HFF-Myc (cell line): ENCODE measurements at regions not wholly inside any gene's neighbourhood (a gene's known extent, or its start where the extent isn't known, plus 50 kb on each side); places are given as distances from the start of the nearest gene placed in this dataset.
A peak's percentile ranks its signal among the peaks of the same experiment; 100 is the strongest.
"Not testable (repeated sequence)": the region's sequence is repeated elsewhere in the genome, so short reads cannot be mapped to it uniquely, and the experiment has no call there.

Experiments used
- DNase-seq: peaks from one replicate; pipeline ENCODE4 v3.0.0-alpha.2; 2011; ENCODE audit warnings: low read depth; ENCODE audit errors: extremely low read depth
- H3K4me3 ChIP-seq: replicated peaks from 2 replicates; pipeline ENCODE4 v1.5.1; 2011; ENCODE audit warnings: low read depth, mild to moderate bottlenecking, control low read depth, low read length
- TF ChIP-seq, protein P1 (sequence below): IDR thresholded peaks from 2 replicates; pipeline ENCODE4 v1.5.1; 2012; ENCODE audit warnings: mild to moderate bottlenecking, low read depth, low read length, control low read depth; ENCODE audit errors: missing control alignments

GRCh38 chrX:140057001-140057411, 91.7 kb upstream of the CXorf66 start:
- TF ChIP-seq, protein P1, sequence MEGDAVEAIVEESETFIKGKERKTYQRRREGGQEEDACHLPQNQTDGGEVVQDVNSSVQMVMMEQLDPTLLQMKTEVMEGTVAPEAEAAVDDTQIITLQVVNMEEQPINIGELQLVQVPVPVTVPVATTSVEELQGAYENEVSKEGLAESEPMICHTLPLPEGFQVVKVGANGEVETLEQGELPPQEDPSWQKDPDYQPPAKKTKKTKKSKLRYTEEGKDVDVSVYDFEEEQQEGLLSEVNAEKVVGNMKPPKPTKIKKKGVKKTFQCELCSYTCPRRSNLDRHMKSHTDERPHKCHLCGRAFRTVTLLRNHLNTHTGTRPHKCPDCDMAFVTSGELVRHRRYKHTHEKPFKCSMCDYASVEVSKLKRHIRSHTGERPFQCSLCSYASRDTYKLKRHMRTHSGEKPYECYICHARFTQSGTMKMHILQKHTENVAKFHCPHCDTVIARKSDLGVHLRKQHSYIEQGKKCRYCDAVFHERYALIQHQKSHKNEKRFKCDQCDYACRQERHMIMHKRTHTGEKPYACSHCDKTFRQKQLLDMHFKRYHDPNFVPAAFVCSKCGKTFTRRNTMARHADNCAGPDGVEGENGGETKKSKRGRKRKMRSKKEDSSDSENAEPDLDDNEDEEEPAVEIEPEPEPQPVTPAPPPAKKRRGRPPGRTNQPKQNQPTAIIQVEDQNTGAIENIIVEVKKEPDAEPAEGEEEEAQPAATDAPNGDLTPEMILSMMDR: peak; percentile 68
- DNase-seq: peak; percentile 1
- no peak overlapping the region for H3K4me3 ChIP-seq

DNA sequence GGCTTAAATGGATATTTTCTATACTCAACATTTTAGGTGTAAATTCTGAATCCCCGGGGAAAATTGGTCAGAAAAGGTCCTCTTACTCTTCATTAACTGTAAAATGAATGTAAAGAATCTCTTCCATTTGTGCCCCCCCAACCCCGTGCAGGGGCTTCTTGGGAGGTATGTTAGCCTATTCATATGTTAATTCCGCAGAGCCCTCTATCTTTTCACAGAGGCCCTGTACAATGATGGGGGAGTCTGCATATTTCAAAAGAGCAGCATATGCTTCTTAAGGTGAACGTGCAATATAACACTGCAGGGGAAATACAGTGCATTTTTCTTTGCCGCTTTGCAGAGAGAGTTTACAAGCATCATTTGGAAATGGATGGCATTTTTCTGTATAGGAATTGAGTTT, 88.5 kb upstream of the CXorf66 start:
- no peak for DNase-seq
- H3K4me3 ChIP-seq: no peak overlapping the region
- TF ChIP-seq, protein P1: no peak

- H3K4me3 ChIP-seq: no peak overlapping the region
- DNase-seq: no peak
- TF ChIP-seq, protein P1: peak; percentile 17
These were observed 85.6 kb upstream of the CXorf66 start for GRCh38 chrX:140050906-140051305.

- H3K4me3 ChIP-seq: no peak overlapping the region
- TF ChIP-seq, protein P1: no peak
- no peak for DNase-seq
These were observed 75.1 kb upstream of the CXorf66 start for GRCh38 chrX:140040386-140040785.

- DNase-seq: no peak
- no peak overlapping the region for H3K4me3 ChIP-seq
- TF ChIP-seq, protein P1: no peak
These were observed 73.5 kb upstream of the CXorf66 start for GRCh38 chrX:140038842-140039241.

DNA sequence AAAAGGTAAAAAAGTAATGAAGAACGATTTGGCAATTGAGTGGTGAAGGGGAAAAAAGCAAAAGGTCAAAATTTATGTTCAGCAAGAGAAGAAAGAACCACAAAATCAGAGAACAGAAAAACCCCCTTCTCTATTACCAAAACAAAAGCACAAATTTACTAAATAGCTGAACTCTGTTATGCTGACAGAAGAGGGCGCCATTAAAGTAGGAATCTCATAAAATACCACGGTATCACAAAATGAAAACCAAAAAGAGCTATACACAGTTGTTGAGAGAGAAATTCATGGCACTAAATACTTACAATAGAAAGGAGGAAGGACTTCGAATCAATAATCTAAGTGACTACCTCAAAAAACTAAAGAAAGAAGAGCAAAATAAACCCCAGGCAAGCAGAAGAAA, 69.6 kb upstream of the CXorf66 start:
- TF ChIP-seq, protein P1: no peak
- H3K4me3 ChIP-seq: no peak overlapping the region
- no peak for DNase-seq

DNA sequence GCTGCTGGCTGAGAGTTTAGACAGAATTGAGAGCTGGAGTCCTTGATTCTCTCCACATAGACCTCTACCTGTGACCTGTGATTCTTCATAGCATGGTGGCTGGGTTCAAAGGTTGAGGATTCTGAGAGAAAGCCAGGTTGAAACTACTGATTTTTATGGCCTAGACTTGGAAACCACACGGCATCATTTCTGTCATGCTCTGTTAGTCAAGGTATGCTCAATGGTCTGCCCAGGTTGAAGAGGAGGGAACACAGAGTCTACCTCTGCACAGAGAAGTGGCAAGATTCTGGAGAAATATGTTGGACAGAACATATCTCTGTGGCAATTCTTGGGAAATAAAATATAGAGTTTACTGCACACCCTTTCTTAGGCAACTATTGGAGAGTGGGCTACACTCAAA, 57.2 kb upstream of the CXorf66 start:
- DNase-seq: no peak
- no peak overlapping the region for H3K4me3 ChIP-seq
- TF ChIP-seq, protein P1: no peak

DNA sequence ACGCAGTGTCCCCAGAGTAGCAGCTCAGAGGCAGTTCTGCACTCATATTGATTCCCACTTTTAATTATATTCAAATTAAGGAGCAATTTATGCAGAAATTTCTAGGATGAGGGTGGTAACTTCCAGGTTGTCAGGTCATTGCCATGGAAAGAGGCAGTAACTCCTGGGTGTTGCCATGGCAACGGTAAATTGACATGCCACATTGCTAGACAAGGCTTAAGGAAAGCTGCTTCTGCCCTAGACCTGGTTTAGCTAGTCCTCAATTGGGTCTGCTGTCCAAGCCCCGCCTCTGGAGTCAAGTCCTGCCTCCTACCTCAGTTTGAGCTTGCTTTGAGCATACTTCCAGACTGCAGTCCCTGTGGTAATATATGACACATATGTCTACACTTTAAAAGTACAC, 53.8 kb upstream of the CXorf66 start:
- not testable (repeated sequence) for H3K4me3 ChIP-seq, DNase-seq
